Common myeloid progenitor, CD34-positive (primary cell): ENCODE measurements at regions not wholly inside any gene's neighbourhood (a gene's known extent, or its start where the extent isn't known, plus 50 kb on each side); places are given as distances from the start of the nearest gene placed in this dataset.

Experiments used
- CTCF ChIA-PET: fragments of 350-600 bp; sonication (Branson Sonifier 250); formaldehyde crosslinking; loops from one replicate; lab custom pipeline; 2021; ENCODE audit warnings: antibody characterized with exemption; lab: Charles Lee
- POLR2A ChIA-PET: fragments of 350-600 bp; sonication (Branson Sonifier 250); formaldehyde crosslinking; loops from one replicate; lab custom pipeline; 2021; ENCODE audit warnings: antibody characterized with exemption; lab: Charles Lee
- DNase-seq, 3 donors: peaks; one replicate each; pipeline versions ENCODE4 v3.0.0 to v3.0.0-alpha.2; 2013
- H3K27ac ChIP-seq, 2 experiments: 1 replicate in 1 of 2; 2 replicates in 1 of 2; pipeline ENCODE4 v1.7.0; 2013; ENCODE audit warnings: inconsistent platforms in 2 of 2, low read length in 2 of 2, mild to moderate bottlenecking in 2 of 2, low read depth in 1 of 2, moderate library complexity in 1 of 2; ENCODE audit not compliant: severe bottlenecking in 2 of 2, insufficient read depth in 1 of 2, poor library complexity in 1 of 2
- H3K27me3 ChIP-seq, 5 experiments: replicated peaks in 2 of 5; 1 replicate in 3 of 5; 2 replicates in 2 of 5; pipeline versions ENCODE4 v1.6.1 to v1.7.0; 2013; ENCODE audit warnings: low read length in 4 of 5, mild to moderate bottlenecking in 2 of 5, moderate library complexity in 2 of 5, inconsistent platforms in 1 of 5; ENCODE audit not compliant: insufficient read depth in 5 of 5, control insufficient read depth in 4 of 5
- H3K36me3 ChIP-seq, 4 experiments: 1 replicate in 2 of 4; 2 replicates in 2 of 4; pipeline versions ENCODE4 v1.6.1 to v1.7.0; 2013; ENCODE audit warnings: low read length in 3 of 4, control low read depth in 1 of 4, mild to moderate bottlenecking in 1 of 4; ENCODE audit not compliant: control insufficient read depth in 4 of 4, insufficient read depth in 4 of 4
- H3K4me1 ChIP-seq, 4 experiments: 1 replicate in 3 of 4; 2 replicates in 1 of 4; pipeline versions ENCODE4 v1.6.1 to v1.7.1; 2013; ENCODE audit warnings: low read length in 3 of 4, mild to moderate bottlenecking in 3 of 4, control low read depth in 1 of 4, inconsistent platforms in 1 of 4, moderate library complexity in 1 of 4; ENCODE audit not compliant: control insufficient read depth in 4 of 4, insufficient read depth in 4 of 4; ENCODE audit errors: control extremely low read depth in 1 of 4
- H3K4me3 ChIP-seq, 7 experiments: 1 replicate in 4 of 7; 2 replicates in 3 of 7; pipeline versions ENCODE4 v1.5.1 to v1.7.0; 2013; ENCODE audit warnings: mild to moderate bottlenecking in 7 of 7, low read length in 6 of 7, moderate library complexity in 6 of 7, inconsistent platforms in 2 of 7, low read depth in 2 of 7, control low read depth in 1 of 7; ENCODE audit not compliant: insufficient read depth in 4 of 7, control insufficient read depth in 1 of 7; ENCODE audit errors: extremely low read depth in 1 of 7
- H3K9me3 ChIP-seq, 5 experiments: 1 replicate in 4 of 5; 2 replicates in 1 of 5; pipeline versions ENCODE4 v1.6.1 to v1.7.1; 2013; ENCODE audit warnings: low read length in 4 of 5, mild to moderate bottlenecking in 2 of 5, inconsistent platforms in 1 of 5, low read depth in 1 of 5, moderate library complexity in 1 of 5; ENCODE audit not compliant: control insufficient read depth in 4 of 5, insufficient read depth in 2 of 5; ENCODE audit errors: control extremely low read depth in 1 of 5
- WGBS: methylation state at CpG from one replicate; pipeline ENCODE4 v1.1.5; 2013; ENCODE audit not compliant: insufficient coverage; 5-methylcytosine and 5-hydroxymethylcytosine counted together

- POLR2A ChIA-PET = interaction anchor here (0.6 kb wide), 1 partner anchor 43 kb away, joined by 3 read pairs; no protein-coding TSS in a partner anchor
- CTCF ChIA-PET = no interaction called here
- peaks cover 0 to 2% (median 0%) of the 10 kb centered on the region in 5 experiments for H3K9me3 ChIP-seq
- no peaks in the 10 kb centered on the region for H3K36me3 ChIP-seq
- no peak overlapping the region for H3K4me3 ChIP-seq
- DNase-seq = no peak
- WGBS = 81% methylated on average over 5 of the region's 6 CpGs
- no peaks in the 10 kb centered on the region for H3K27me3 ChIP-seq
- H3K27ac ChIP-seq = no peak overlapping the region
- H3K4me1 ChIP-seq = no peaks in the 10 kb centered on the region
Observed at GRCh38 chr4:188409851-188410250, 270.6 kb downstream of the TRIML1 start.

GRCh38 chr4:188411805-188412204 lies 272.6 kb downstream of the TRIML1 start:
- no peak for DNase-seq
- Histone ChIP-seq H3K27me3 (no peaks in the 10 kb centered on the region), H3K27ac (no peak overlapping the region), H3K4me3 (no peak overlapping the region), H3K36me3 (no peaks in the 10 kb centered on the region), H3K4me1 (no peaks in the 10 kb centered on the region), H3K9me3 (no peaks in the 10 kb centered on the region)
- 94% methylated on average over 24 of the region's 25 CpGs for WGBS
- POLR2A ChIA-PET = no interaction called here
- CTCF ChIA-PET = no interaction called here

GRCh38 chr4:188412499-188412898 lies 273.3 kb downstream of the TRIML1 start:
- CTCF ChIA-PET = no interaction called here
- over 99% methylated on average over 12 of the region's 13 CpGs for WGBS
- H3K27ac ChIP-seq = no peak overlapping the region
- H3K9me3 ChIP-seq = no peaks in the 10 kb centered on the region
- H3K27me3 ChIP-seq = no peaks in the 10 kb centered on the region
- POLR2A ChIA-PET = no interaction called here
- no peaks in the 10 kb centered on the region for H3K4me1 ChIP-seq
- H3K4me3 ChIP-seq = no peak overlapping the region
- H3K36me3 ChIP-seq = no peaks in the 10 kb centered on the region
- no peak for DNase-seq

- no peak for DNase-seq
Observed at GRCh38 chr4:188414441-188414840, 275.2 kb downstream of the TRIML1 start.

GRCh38 chr4:188417181-188417580 lies 277.9 kb downstream of the TRIML1 start:
- no peaks in the 10 kb centered on the region for H3K9me3 ChIP-seq
- POLR2A ChIA-PET = no interaction called here
- no peak overlapping the region for H3K27ac ChIP-seq
- H3K4me1 ChIP-seq = no peaks in the 10 kb centered on the region
- DNase-seq = no peak
- WGBS = 40% methylated on average over 2 of the region's 3 CpGs
- H3K27me3 ChIP-seq = no peaks in the 10 kb centered on the region
- CTCF ChIA-PET = no interaction called here
- H3K36me3 ChIP-seq = no peaks in the 10 kb centered on the region
- no peak overlapping the region for H3K4me3 ChIP-seq

More at GRCh38 chr4:188414441-188414840, 275.2 kb downstream of the TRIML1 start:
- Histone ChIP-seq H3K27ac (no peak overlapping the region), H3K9me3 (no peaks in the 10 kb centered on the region), H3K4me3 (no peak overlapping the region), H3K36me3 (no peaks in the 10 kb centered on the region), H3K27me3 (no peaks in the 10 kb centered on the region), H3K4me1 (no peaks in the 10 kb centered on the region)
- WGBS = 88% methylated on average over 10 of the region's 10 CpGs
- ChIA-PET POLR2A (no interaction called here), CTCF (no interaction called here)

GRCh38 chr4:188423039-188423438 lies 283.8 kb downstream of the TRIML1 start:
- Histone ChIP-seq H3K4me1 (no peaks in the 10 kb centered on the region), H3K27me3 (no peaks in the 10 kb centered on the region), H3K36me3 (no peaks in the 10 kb centered on the region), H3K9me3 (no peaks in the 10 kb centered on the region), H3K27ac (no peak overlapping the region), H3K4me3 (no peak overlapping the region)
- ChIA-PET CTCF (no interaction called here), POLR2A (no interaction called here)
- 85% methylated on average over 3 of the region's 4 CpGs for WGBS
- no peak for DNase-seq

- no peaks in the 10 kb centered on the region for H3K9me3 ChIP-seq
- H3K4me3 ChIP-seq = no peak overlapping the region
- no peaks in the 10 kb centered on the region for H3K36me3 ChIP-seq
- ChIA-PET POLR2A (no interaction called here), CTCF (no interaction called here)
- no peaks in the 10 kb centered on the region for H3K27me3 ChIP-seq
- no peak for DNase-seq
- 13% methylated on average over 2 of the region's 6 CpGs for WGBS
- H3K27ac ChIP-seq = no peak overlapping the region
- H3K4me1 ChIP-seq = no peaks in the 10 kb centered on the region
Observed at GRCh38 chr4:188428935-188429334, 289.7 kb downstream of the TRIML1 start.
